Right lobe of liver (tissue), 6 donors: ENCODE measurements at regions not wholly inside any gene's neighbourhood (a gene's known extent, or its start where the extent isn't known, plus 50 kb on each side); places are given as distances from the start of the nearest gene placed in this dataset.
A peak's percentile ranks its signal among the peaks of the same experiment; 100 is the strongest.

Source experiments
- ATAC-seq, 4 donors: fragments of 200-7000 bp; cut with Tn5 transposase; one replicate each; pipeline ENCODE4 v1.9.1; 2020; ENCODE audit warnings: mild to moderate bottlenecking in 4 of 4, moderate library complexity in 4 of 4
- DNase-seq, 3 donors: peaks; one replicate each; pipeline ENCODE4 v3.0.0-alpha.2; 2020
- H3K27ac ChIP-seq, 3 donors: fragments of 200-600 bp; one replicate each; pipeline ENCODE4 v1.8.0; 2022
- H3K27me3 ChIP-seq, 2 donors: fragments of 200-600 bp; one replicate each; pipeline ENCODE4 v1.8.0; 2022
- H3K36me3 ChIP-seq, 4 donors: fragments of 200-600 bp; sonication (generic) in 1 of 4; one replicate each; pipeline versions ENCODE4 v1.5.1 to v1.8.0; 2017 to 2022; ENCODE audit warnings: control low read depth in 1 of 4
- H3K4me1 ChIP-seq, 4 donors: fragments of 200-600 bp; sonication (generic) in 1 of 4; one replicate each; pipeline versions ENCODE4 v1.5.1 to v1.8.0; 2017 to 2022; ENCODE audit warnings: control low read depth in 1 of 4
- H3K4me3 ChIP-seq, 3 donors: fragments of 200-600 bp; one replicate each; pipeline ENCODE4 v1.8.0; 2022
- H3K9me3 ChIP-seq, 4 donors: fragments of 200-600 bp; sonication (generic) in 1 of 4; one replicate each; pipeline versions ENCODE4 v1.5.1 to v1.8.0; 2017 to 2022; ENCODE audit warnings: control low read depth in 1 of 4
- POLR2A ChIP-seq: fragments of 450-650 bp; IDR thresholded peaks from one replicate; pipeline ENCODE4 v1.6.1; 2017; ENCODE audit warnings: antibody characterized with exemption, mild to moderate bottlenecking
- WGBS: methylation state at CpG from one replicate; pipeline ENCODE4 v1.1.6; 2018; ENCODE audit warnings: low coverage, low lambda C conversion rate; ENCODE audit not compliant: insufficient coverage; ENCODE audit errors: missing lambda C conversion rate; 5-methylcytosine and 5-hydroxymethylcytosine counted together
- intact Hi-C, 2 donors: fragments of 100-400 bp; cut with DNase I; formaldehyde crosslinking; loops; one replicate each; pipeline versions ENCODE4 v1.11.2 to v1.14.1; 2022
- TF ChIP-seq, protein P1 (sequence below), 4 donors: fragments of 200-600 bp in 3 of 4; fragments of 450-650 bp in 1 of 4; IDR thresholded peaks; one replicate each; pipeline versions ENCODE4 v1.5.1 to v1.8.0; 2016 to 2022; ENCODE audit warnings: antibody characterized with exemption in 4 of 4, mild to moderate bottlenecking in 2 of 4
- donor health status: DM: no; HTN: yes; CAD: no.
- donor health status: DM: no; HTN: no; CAD: no.
- donor health status: DM: no; HTN: no; CAD: no.
- donor health status: DM: no; HTN: yes; CAD: no.
- donor health status: DM: no; HTN: yes; CAD: no.

DNA sequence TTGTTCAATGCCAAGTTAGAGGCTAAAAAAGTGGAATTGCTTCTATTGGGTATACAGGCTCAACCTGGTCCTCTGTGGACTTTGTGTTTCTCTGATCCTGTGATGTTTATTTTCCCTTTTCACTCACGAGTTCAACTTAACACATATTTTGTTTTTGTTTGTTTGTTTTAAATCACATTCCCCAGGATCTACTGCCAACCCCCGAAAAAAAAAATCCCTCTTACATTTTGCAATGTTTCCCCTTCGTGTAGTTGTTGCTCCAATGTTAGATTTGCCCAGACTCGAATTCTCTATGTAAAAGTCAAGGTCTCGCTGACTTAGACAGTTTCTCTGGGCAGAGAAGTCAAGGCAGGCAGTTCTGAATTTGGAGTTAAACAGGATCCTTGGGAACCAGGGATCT lies 876.4 kb downstream of the CCSER2 start:
- Histone ChIP-seq H3K9me3 (no peaks in the 10 kb centered on the region), H3K4me1 (peaks cover 0 to 9% (median 0%) of the 10 kb centered on the region in 4 donors), H3K27ac (no peak overlapping the region), H3K36me3 (no peaks in the 10 kb centered on the region), H3K4me3 (no peak overlapping the region), H3K27me3 (no peaks in the 10 kb centered on the region)
- ATAC-seq (peak; percentile 81 to 90 (median 84)), DNase-seq (no peak)
- whole genome bisulfite sequencing: 31% methylated on average over 5 of the region's 5 CpGs
- intact Hi-C loops: no loop called here
- TF ChIP-seq, protein P1, sequence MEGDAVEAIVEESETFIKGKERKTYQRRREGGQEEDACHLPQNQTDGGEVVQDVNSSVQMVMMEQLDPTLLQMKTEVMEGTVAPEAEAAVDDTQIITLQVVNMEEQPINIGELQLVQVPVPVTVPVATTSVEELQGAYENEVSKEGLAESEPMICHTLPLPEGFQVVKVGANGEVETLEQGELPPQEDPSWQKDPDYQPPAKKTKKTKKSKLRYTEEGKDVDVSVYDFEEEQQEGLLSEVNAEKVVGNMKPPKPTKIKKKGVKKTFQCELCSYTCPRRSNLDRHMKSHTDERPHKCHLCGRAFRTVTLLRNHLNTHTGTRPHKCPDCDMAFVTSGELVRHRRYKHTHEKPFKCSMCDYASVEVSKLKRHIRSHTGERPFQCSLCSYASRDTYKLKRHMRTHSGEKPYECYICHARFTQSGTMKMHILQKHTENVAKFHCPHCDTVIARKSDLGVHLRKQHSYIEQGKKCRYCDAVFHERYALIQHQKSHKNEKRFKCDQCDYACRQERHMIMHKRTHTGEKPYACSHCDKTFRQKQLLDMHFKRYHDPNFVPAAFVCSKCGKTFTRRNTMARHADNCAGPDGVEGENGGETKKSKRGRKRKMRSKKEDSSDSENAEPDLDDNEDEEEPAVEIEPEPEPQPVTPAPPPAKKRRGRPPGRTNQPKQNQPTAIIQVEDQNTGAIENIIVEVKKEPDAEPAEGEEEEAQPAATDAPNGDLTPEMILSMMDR (IDR thresholded peaks at IDR 0.05): no peak
- no peak for TF ChIP-seq POLR2A

GRCh38 chr10:85212526-85212925 lies 884.1 kb downstream of the CCSER2 start:
- intact Hi-C loops: no loop called here
- 80% methylated on average over 1 of the region's 1 CpG for WGBS
- TF ChIP-seq, protein P1 (IDR thresholded peaks at IDR 0.05): no peak
- no peak for TF ChIP-seq POLR2A
- Histone ChIP-seq H3K27me3 (no peaks in the 10 kb centered on the region), H3K36me3 (no peaks in the 10 kb centered on the region), H3K27ac (no peak overlapping the region), H3K4me1 (no peaks in the 10 kb centered on the region), H3K9me3 (no peaks in the 10 kb centered on the region), H3K4me3 (no peak overlapping the region)
- ATAC-seq (no peak), DNase-seq (no peak)

DNA sequence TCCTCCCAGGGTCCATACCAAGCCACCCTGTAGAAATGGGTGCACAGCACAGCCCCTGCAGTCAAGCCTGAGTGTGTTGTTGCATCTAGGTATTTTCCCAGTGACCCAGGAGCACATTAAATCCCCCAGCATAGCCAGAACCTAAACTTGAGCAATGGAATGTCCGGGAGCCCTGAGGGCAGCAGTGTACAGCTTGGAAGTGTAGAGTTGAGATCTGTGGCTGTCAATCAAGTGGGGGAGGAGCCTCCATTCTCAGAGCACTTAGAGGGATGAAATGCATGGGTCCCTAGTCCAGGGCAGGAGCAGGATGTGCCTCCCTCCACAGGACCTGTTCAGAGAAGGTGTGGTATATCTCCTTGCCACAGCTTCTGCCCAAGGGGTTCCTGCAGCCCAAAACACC lies 885.1 kb downstream of the CCSER2 start:
- ATAC-seq: no peak
- no peak overlapping the region for H3K4me3 ChIP-seq
- intact Hi-C loops: no loop called here
- no peaks in the 10 kb centered on the region for H3K4me1 ChIP-seq
- no peak overlapping the region for H3K27ac ChIP-seq
- WGBS: no CpG with 5 or more reads among the region's 1 CpG
- H3K9me3 ChIP-seq: no peaks in the 10 kb centered on the region
- no peak for DNase-seq
- no peaks in the 10 kb centered on the region for H3K36me3 ChIP-seq
- H3K27me3 ChIP-seq: no peaks in the 10 kb centered on the region
- no peak for TF ChIP-seq POLR2A
- TF ChIP-seq, protein P1 (IDR thresholded peaks at IDR 0.05): no peak

DNA sequence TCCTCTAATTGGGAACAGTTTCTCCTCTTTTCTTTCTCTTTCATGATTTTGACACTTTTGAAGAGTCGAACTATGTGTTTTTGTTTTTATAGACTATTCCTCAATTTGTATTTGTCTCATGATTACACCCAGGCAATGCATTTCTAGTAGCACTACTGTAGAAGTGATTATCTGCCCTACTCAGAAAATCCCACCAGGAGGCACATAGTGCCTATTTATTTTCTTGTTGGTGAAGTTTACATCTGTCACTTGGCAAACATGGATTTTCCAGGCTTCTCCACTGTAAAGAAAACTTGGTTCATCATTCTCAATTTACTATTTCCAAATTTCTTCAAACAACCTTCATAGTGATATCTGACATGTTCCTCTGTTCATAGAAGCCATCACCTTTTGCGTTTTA lies 893.9 kb downstream of the CCSER2 start:
- ATAC-seq (peak; percentile 28 to 55 (median 42)), DNase-seq (no peak)
- Histone ChIP-seq H3K9me3 (no peaks in the 10 kb centered on the region), H3K27ac (no peak overlapping the region), H3K4me1 (no peaks in the 10 kb centered on the region), H3K36me3 (no peaks in the 10 kb centered on the region), H3K27me3 (no peaks in the 10 kb centered on the region), H3K4me3 (no peak overlapping the region)
- intact Hi-C loops: no loop called here
- 52% methylated on average over 2 of the region's 2 CpGs for WGBS
- TF ChIP-seq, protein P1 (IDR thresholded peaks at IDR 0.05): peak in 3 of 4 donors; percentile 29 to 41 (median 31)
- TF ChIP-seq POLR2A: no peak

DNA sequence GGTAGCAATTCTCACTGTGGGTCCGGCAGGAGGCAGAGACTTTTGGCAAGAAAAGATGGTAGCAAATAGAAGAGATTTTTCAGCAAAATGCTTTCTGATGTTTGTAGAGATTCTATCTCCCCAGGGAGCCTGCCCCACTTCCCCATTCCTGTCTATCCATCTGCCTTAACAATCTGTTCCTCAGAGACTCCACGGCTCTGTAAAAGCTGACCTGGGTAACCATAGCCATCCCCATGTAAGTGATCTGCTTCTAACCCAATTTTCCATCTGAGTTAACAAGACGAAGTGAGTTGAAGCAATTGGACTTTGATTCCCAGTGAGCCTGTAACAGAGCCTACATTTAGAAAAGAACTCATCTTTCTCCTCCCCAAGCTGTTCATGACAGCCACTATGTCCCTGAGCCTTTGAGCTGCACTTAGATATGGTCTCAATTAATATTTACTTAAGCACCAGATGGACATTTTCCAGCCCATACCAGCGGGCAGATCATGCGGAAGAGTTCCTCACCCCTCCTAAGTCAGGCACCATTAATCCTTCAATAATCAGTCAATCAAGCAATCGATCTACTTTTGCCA lies 896.1 kb downstream of the CCSER2 start:
- intact Hi-C loops: no loop called here
- Histone ChIP-seq H3K4me3 (no peak overlapping the region), H3K36me3 (no peaks in the 10 kb centered on the region), H3K27me3 (no peaks in the 10 kb centered on the region), H3K9me3 (no peaks in the 10 kb centered on the region), H3K27ac (no peak overlapping the region), H3K4me1 (peaks cover 0 to 12% (median 2%) of the 10 kb centered on the region in 4 donors)
- 62% methylated on average over 6 of the region's 6 CpGs for WGBS
- TF ChIP-seq, protein P1 (IDR thresholded peaks at IDR 0.05): no peak
- TF ChIP-seq POLR2A: no peak
- DNase-seq: no peak
- no peak for ATAC-seq
